ENCODE measurements at regions not wholly inside any gene's neighbourhood (a gene's known extent, or its start where the extent isn't known, plus 50 kb on each side); places are given as distances from the start of the nearest gene placed in this dataset.
"Not testable (repeated sequence)": the region's sequence is repeated elsewhere in the genome, so short reads cannot be mapped to it uniquely, and the experiment has no call there.

GRCh38 chr3:156050918-156051317 is 69.5 kb upstream of the KCNAB1 start:
- no peak for DNase-seq

- no peak for DNase-seq
Observed at GRCh38 chr3:156051651-156052050, 68.7 kb upstream of the KCNAB1 start.

GRCh38 chr3:156052115-156052514 is 68.3 kb upstream of the KCNAB1 start:
- DNase-seq = no peak

GRCh38 chr3:156059950-156060501 is 60.4 kb upstream of the KCNAB1 start:
- peak; percentile 44 for DNase-seq

- not testable (repeated sequence) for DNase-seq
Observed at GRCh38 chr3:156068151-156068550, 52.2 kb upstream of the KCNAB1 start.

- DNase-seq = no peak
Observed at GRCh38 chr3:156070028-156070427, 50.4 kb upstream of the KCNAB1 start.
